Peyer's patch (tissue), 4 donors: ENCODE measurements at regions not wholly inside any gene's neighbourhood (a gene's known extent, or its start where the extent isn't known, plus 50 kb on each side); places are given as distances from the start of the nearest gene placed in this dataset.

Experiments
- DNase-seq, 3 donors: peaks; one replicate each; pipeline ENCODE4 v3.0.0-alpha.2; 2017 to 2019
- H3K27ac ChIP-seq, 4 donors: fragments of 200-600 bp; sonication (generic); one replicate each; pipeline ENCODE4 v1.5.1; 2016 to 2019
- H3K27me3 ChIP-seq, 2 donors: fragments of 200-600 bp; sonication (generic); one replicate each; pipeline ENCODE4 v1.5.1; 2019
- H3K36me3 ChIP-seq, 3 donors: fragments of 200-600 bp; sonication (generic); one replicate each; pipeline ENCODE4 v1.5.1; 2016 to 2019
- H3K4me1 ChIP-seq, 4 donors: fragments of 200-600 bp; sonication (generic); one replicate each; pipeline ENCODE4 v1.5.1; 2016 to 2019
- H3K4me3 ChIP-seq, 4 donors: fragments of 200-600 bp; sonication (generic); 1 replicate in 3 of 4; 2 replicates in 1 of 4; pipeline ENCODE4 v1.5.1; 2016 to 2019; ENCODE audit warnings: mild to moderate bottlenecking in 1 of 4
- H3K9me3 ChIP-seq, 4 donors: fragments of 200-600 bp; sonication (generic); one replicate each; pipeline ENCODE4 v1.5.1; 2016 to 2019; ENCODE audit warnings: mild to moderate bottlenecking in 1 of 4
- CTCF ChIP-seq, 6 experiments: fragments of 450-650 bp in 4 of 6; fragments of 200-600 bp in 2 of 6; sonication (generic) in 1 of 6; IDR thresholded peaks; one replicate each; pipeline ENCODE4 v1.5.1; 2017 to 2019; ENCODE audit warnings: antibody characterized with exemption in 6 of 6, mild to moderate bottlenecking in 3 of 6, moderate library complexity in 1 of 6
- POLR2A ChIP-seq, 2 donors: fragments of 450-650 bp; IDR thresholded peaks; one replicate each; pipeline ENCODE4 v1.5.1; 2017; ENCODE audit warnings: antibody characterized with exemption in 2 of 2, mild to moderate bottlenecking in 2 of 2, moderate library complexity in 2 of 2

GRCh38 chr6:169881976-169882375 lies 130.6 kb downstream of the ERMARD start:
- TF ChIP-seq POLR2A (IDR thresholded peaks at IDR 0.05) (no peak), CTCF (IDR thresholded peaks at IDR 0.05) (no peak)
- H3K27ac ChIP-seq = no peak overlapping the region

DNA sequence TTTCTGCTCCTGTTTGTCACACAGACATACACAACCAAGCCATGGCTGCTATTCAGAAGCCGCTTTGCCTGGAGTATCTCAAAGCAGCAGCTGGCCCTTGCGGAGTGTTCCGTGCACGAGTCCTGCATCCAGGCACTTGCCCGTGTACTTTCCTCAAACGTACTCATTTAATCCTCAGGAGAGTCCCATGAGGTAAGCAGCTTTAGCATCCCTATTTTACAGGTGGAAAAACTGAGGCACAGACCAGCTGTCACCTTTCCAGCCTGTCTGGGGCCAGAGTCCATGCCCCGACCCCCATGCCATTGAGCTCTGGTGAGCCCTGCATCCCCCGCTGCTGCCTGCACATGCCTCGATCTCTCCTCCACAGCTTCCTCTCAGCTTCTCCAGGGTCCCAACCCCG lies 130.0 kb downstream of the ERMARD start:
- no peaks in the 10 kb centered on the region for H3K36me3 ChIP-seq

More at GRCh38 chr6:169881976-169882375, 130.6 kb downstream of the ERMARD start:
- no peak for DNase-seq
- Histone ChIP-seq H3K4me3 (no peak overlapping the region), H3K4me1 (no peaks in the 10 kb centered on the region), H3K27me3 (no peaks in the 10 kb centered on the region), H3K9me3 (no peaks in the 10 kb centered on the region), H3K36me3 (no peaks in the 10 kb centered on the region)

DNA sequence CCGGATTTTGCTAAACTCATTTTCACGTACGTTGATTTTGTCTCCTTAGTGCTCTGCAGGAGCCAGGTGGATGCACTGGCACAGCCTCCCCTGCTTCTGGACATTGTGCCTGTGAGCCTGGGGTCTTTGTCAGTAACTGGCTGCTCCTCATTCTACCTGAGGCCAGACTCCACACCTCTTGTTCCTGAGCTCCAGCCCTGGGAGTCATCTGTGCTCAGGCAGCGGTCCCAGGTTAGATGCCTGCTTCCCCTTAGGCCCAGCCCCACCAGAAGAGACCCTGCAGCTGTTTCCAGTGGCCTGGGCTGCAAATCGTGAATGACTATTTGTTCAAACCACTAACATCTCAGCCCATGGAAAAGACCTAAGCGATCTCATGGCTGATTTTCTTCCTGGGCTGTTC lies 129.1 kb downstream of the ERMARD start:
- Histone ChIP-seq H3K36me3 (no peaks in the 10 kb centered on the region), H3K4me3 (no peak overlapping the region), H3K4me1 (no peaks in the 10 kb centered on the region), H3K9me3 (no peaks in the 10 kb centered on the region), H3K27ac (no peak overlapping the region), H3K27me3 (no peaks in the 10 kb centered on the region)
- no peak for TF ChIP-seq CTCF (IDR thresholded peaks at IDR 0.05)
- TF ChIP-seq POLR2A (IDR thresholded peaks at IDR 0.05) = no peak
- no peak for DNase-seq

More for the DNA sequence above, 130.0 kb downstream of the ERMARD start:
- Histone ChIP-seq H3K4me3 (no peak overlapping the region), H3K27me3 (no peaks in the 10 kb centered on the region), H3K4me1 (no peaks in the 10 kb centered on the region), H3K27ac (no peak overlapping the region), H3K9me3 (no peaks in the 10 kb centered on the region)
- DNase-seq = no peak
- TF ChIP-seq POLR2A (IDR thresholded peaks at IDR 0.05) (no peak), CTCF (IDR thresholded peaks at IDR 0.05) (no peak)

GRCh38 chr6:169869301-169869700 lies 117.9 kb downstream of the ERMARD start:
- no peak overlapping the region for H3K4me3 ChIP-seq
- no peaks in the 10 kb centered on the region for H3K4me1 ChIP-seq
- no peaks in the 10 kb centered on the region for H3K27me3 ChIP-seq
- H3K27ac ChIP-seq = no peak overlapping the region
- no peaks in the 10 kb centered on the region for H3K9me3 ChIP-seq
- no peak for DNase-seq
- TF ChIP-seq CTCF (IDR thresholded peaks at IDR 0.05) (no peak), POLR2A (IDR thresholded peaks at IDR 0.05) (no peak)
- H3K36me3 ChIP-seq = no peaks in the 10 kb centered on the region

- DNase-seq = peak; percentile 43 to 92 (median 61)
- H3K9me3 ChIP-seq = no peaks in the 10 kb centered on the region
- TF ChIP-seq POLR2A (IDR thresholded peaks at IDR 0.05) = no peak
- no peak for TF ChIP-seq CTCF (IDR thresholded peaks at IDR 0.05)
These were observed 117.0 kb downstream of the ERMARD start for GRCh38 chr6:169868458-169868857.

GRCh38 chr6:169867751-169868191 lies 116.3 kb downstream of the ERMARD start:
- Histone ChIP-seq H3K4me1 (no peaks in the 10 kb centered on the region), H3K4me3 (no peak overlapping the region), H3K36me3 (no peaks in the 10 kb centered on the region), H3K27me3 (no peaks in the 10 kb centered on the region), H3K27ac (peak overlapping the region in 1 of 4 donors; percentile 66), H3K9me3 (no peaks in the 10 kb centered on the region)
- peak in 1 of 3 donors; percentile 37 for DNase-seq
- TF ChIP-seq POLR2A (IDR thresholded peaks at IDR 0.05) (no peak), CTCF (IDR thresholded peaks at IDR 0.05) (no peak)

More at GRCh38 chr6:169868458-169868857, 117.0 kb downstream of the ERMARD start:
- H3K27ac ChIP-seq = peak overlapping the region in 1 of 4 donors; percentile 66
- no peaks in the 10 kb centered on the region for H3K27me3 ChIP-seq
- H3K4me3 ChIP-seq = no peak overlapping the region
- no peaks in the 10 kb centered on the region for H3K4me1 ChIP-seq
- H3K36me3 ChIP-seq = no peaks in the 10 kb centered on the region
